GM23338 (cell line): ENCODE measurements at regions not wholly inside any gene's neighbourhood (a gene's known extent, or its start where the extent isn't known, plus 50 kb on each side); places are given as distances from the start of the nearest gene placed in this dataset.

Experiments used
- CREB1 ChIP-seq: fragments of 250-450 bp; sonication (Bioruptor Pico); IDR thresholded peaks from 2 replicates; pipeline ENCODE4 v1.5.0; 2020; ENCODE audit warnings: low read depth, mild to moderate bottlenecking, moderate library complexity
- EZH2 ChIP-seq: fragments of 200-600 bp; sonication (generic); IDR thresholded peaks from one replicate; pipeline ENCODE4 v1.8.0; 2017; ENCODE audit warnings: antibody characterized with exemption, mild to moderate bottlenecking, low read depth; ENCODE audit not compliant: unreplicated experiment
- JUNB ChIP-seq: IDR thresholded peaks from one replicate; pipeline ENCODE4 v1.6.1; 2016; ENCODE audit warnings: antibody characterized with exemption; ENCODE audit not compliant: unreplicated experiment
- POLR2AphosphoS5 ChIP-seq: IDR thresholded peaks from 2 replicates; pipeline ENCODE4 v1.6.1; 2016; ENCODE audit warnings: antibody characterized with exemption, low read depth
- ZNF114 ChIP-seq: fragments of 250-450 bp; sonication (Bioruptor Pico); IDR thresholded peaks from 2 replicates; pipeline ENCODE4 v1.5.0; 2020; ENCODE audit warnings: mild to moderate bottlenecking, moderate library complexity
- ZNF331 ChIP-seq: fragments of 250-450 bp; sonication (Bioruptor Pico); IDR thresholded peaks from 2 replicates; pipeline ENCODE4 v1.5.0; 2020; ENCODE audit warnings: low read depth, mild to moderate bottlenecking, moderate library complexity
- TF ChIP-seq, protein P1 (sequence below), 2 experiments: fragments of 200-600 bp in 1 of 2; sonication (generic) in 1 of 2; conservative IDR thresholded peaks; 2 replicates each; pipeline versions ENCODE4 v1.5.1 to v1.6.1; 2016 to 2017; ENCODE audit warnings: antibody characterized with exemption in 2 of 2, low read depth in 2 of 2, mild to moderate bottlenecking in 2 of 2, moderate library complexity in 1 of 2

- TF ChIP-seq, protein P1, sequence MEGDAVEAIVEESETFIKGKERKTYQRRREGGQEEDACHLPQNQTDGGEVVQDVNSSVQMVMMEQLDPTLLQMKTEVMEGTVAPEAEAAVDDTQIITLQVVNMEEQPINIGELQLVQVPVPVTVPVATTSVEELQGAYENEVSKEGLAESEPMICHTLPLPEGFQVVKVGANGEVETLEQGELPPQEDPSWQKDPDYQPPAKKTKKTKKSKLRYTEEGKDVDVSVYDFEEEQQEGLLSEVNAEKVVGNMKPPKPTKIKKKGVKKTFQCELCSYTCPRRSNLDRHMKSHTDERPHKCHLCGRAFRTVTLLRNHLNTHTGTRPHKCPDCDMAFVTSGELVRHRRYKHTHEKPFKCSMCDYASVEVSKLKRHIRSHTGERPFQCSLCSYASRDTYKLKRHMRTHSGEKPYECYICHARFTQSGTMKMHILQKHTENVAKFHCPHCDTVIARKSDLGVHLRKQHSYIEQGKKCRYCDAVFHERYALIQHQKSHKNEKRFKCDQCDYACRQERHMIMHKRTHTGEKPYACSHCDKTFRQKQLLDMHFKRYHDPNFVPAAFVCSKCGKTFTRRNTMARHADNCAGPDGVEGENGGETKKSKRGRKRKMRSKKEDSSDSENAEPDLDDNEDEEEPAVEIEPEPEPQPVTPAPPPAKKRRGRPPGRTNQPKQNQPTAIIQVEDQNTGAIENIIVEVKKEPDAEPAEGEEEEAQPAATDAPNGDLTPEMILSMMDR (conservative IDR thresholded peaks at IDR 0.05; ENCODE audit: low read depth in 2 of 2), result no peak
- no peak for TF ChIP-seq CREB1 (CRISPR knock-in tag)
- no peak for TF ChIP-seq EZH2
- no peak for TF ChIP-seq JUNB
- TF ChIP-seq ZNF331 (CRISPR knock-in tag), result no peak
- TF ChIP-seq POLR2AphosphoS5, result no peak
- TF ChIP-seq ZNF114 (CRISPR knock-in tag), result no peak
These were observed 463.8 kb downstream of the MATN1 start for GRCh38 chr1:30259631-30260030.
